GM21390 (cell line): ENCODE measurements at regions not wholly inside any gene's neighbourhood (a gene's known extent, or its start where the extent isn't known, plus 50 kb on each side); places are given as distances from the start of the nearest gene placed in this dataset.
"Not testable (repeated sequence)": the region's sequence is repeated elsewhere in the genome, so short reads cannot be mapped to it uniquely, and the experiment has no call there.

Source experiments
- ATAC-seq: cut with Tn5 transposase; IDR thresholded peaks from one replicate; pipeline ENCODE4 v1.9.1; 2021; ENCODE audit not compliant: unreplicated experiment

- ATAC-seq: not testable (repeated sequence)
Measured at GRCh38 chr13:50755862-50756685, 87.4 kb downstream of the DLEU7 start.

GRCh38 chr13:50757008-50757407 is 86.5 kb downstream of the DLEU7 start:
- no peak for ATAC-seq

GRCh38 chr13:50758796-50759195 is 84.7 kb downstream of the DLEU7 start:
- no peak for ATAC-seq

- ATAC-seq: no peak
Measured at GRCh38 chr13:50760751-50761150, 82.7 kb downstream of the DLEU7 start.

- ATAC-seq: no peak
Measured at GRCh38 chr13:50761406-50761805, 82.1 kb downstream of the DLEU7 start.

GRCh38 chr13:50762969-50763567 is 80.4 kb downstream of the DLEU7 start:
- no peak for ATAC-seq

- ATAC-seq: no peak
Measured at GRCh38 chr13:50766013-50766412, 77.5 kb downstream of the DLEU7 start.

GRCh38 chr13:50766695-50767094 is 76.8 kb downstream of the DLEU7 start:
- ATAC-seq: no peak

GRCh38 chr13:50772881-50773280 is 70.6 kb downstream of the DLEU7 start:
- not testable (repeated sequence) for ATAC-seq
